ENCODE measurements at regions not wholly inside any gene's neighbourhood (a gene's known extent, or its start where the extent isn't known, plus 50 kb on each side); places are given as distances from the start of the nearest gene placed in this dataset.

GRCh38 chr7:16323313-16323712 lies 98.0 kb downstream of the CRPPA start:
- TF ChIP-seq CTCF (conservative IDR thresholded peaks at IDR 0.05; ENCODE audit: low read length) (no peak), EZH2phosphoT487 (IDR thresholded peaks at IDR 0.05; ENCODE audit: borderline replicate concordance) (no peak)
